ENCODE measurements at regions not wholly inside any gene's neighbourhood (a gene's known extent, or its start where the extent isn't known, plus 50 kb on each side); places are given as distances from the start of the nearest gene placed in this dataset.

DNA sequence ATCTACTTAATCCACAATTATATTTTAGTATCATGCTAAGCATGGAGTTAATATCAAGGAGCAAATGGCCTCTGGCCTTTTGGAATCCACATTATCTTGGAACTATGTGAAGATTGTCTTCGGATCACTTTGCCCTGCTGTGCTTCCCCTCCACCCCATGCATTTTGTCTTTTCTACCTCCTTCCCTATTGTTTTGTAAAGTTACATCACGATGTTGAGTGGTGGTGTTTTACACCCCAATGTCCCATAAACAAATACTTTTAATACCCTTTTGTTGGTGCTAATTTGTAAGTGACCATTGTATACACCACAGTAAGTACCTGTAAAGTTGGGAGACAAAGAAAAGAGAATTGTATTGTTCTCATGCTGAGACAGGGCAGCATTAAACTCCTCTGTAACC lies 258.4 kb upstream of the ZNF717 start:
- Histone ChIP-seq H3K36me3 (no peaks in the 10 kb centered on the region), H3K9me3 (no peaks in the 10 kb centered on the region), H3K4me3 (no peak overlapping the region), H3K4me1 (no peaks in the 10 kb centered on the region), H3K27me3 (no peaks in the 10 kb centered on the region), H3K27ac (no peak overlapping the region)
- intact Hi-C loops (cut with DNase I; ENCODE audit: low total_unique reads) (no loop called here), in situ Hi-C loops (cut with MboI; ENCODE audit: low sequenced_read_pairs in 4 of 4) (no loop called here)
- ATAC-seq = no peak
- no peak for DNase-seq
- no peak for TF ChIP-seq POLR2A (IDR thresholded peaks at IDR 0.05)

DNA sequence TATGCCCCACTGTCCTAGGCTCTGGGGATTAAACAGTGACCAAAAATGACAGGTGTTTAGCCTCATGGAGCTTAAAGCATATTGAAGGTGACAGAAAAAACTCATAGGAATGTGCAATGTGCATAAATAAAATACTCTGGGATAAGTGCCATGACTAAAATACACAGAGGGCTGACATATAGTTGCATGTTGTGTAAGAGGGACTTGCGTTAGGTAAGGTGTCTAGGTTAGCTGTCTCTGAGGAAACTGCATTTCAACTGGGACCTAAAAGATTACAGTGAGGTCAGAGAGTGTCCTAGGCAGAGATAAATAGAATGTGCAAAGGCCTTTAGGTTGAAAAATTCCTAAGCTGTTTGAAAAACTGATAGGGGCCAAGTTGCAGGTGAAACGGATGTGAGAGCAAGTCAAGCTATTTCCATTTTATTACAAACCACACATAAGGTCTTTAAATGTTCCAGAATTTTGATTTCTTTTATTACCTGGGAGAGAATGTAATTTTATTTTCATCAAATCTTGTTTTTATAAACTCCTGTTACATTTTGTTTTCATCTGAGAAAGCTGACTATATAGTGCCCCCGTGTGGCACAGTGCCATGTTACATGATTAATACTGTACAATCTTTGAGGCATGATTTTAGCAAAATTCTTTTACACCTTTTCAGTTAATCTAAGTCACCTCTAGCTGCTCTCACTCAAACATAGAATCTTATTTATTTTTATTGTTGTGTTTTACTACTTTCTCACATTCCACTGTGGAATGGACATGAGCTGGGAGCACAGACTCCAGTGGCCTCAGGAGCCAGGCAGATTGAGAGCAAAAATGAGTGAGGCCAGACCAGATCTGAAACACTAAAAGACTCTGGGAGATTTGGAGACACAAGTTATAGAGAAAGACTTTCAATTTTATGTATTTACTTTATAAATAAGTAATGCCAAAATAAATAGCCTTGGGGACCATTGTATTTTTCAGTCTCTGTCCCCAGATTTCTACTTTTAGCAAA lies 259.6 kb upstream of the ZNF717 start:
- no peaks in the 10 kb centered on the region for H3K27me3 ChIP-seq
- no peak overlapping the region for H3K4me3 ChIP-seq
- no peaks in the 10 kb centered on the region for H3K4me1 ChIP-seq
- no peak overlapping the region for H3K27ac ChIP-seq
- no peak for TF ChIP-seq POLR2A (IDR thresholded peaks at IDR 0.05)
- TF ChIP-seq, protein P1, sequence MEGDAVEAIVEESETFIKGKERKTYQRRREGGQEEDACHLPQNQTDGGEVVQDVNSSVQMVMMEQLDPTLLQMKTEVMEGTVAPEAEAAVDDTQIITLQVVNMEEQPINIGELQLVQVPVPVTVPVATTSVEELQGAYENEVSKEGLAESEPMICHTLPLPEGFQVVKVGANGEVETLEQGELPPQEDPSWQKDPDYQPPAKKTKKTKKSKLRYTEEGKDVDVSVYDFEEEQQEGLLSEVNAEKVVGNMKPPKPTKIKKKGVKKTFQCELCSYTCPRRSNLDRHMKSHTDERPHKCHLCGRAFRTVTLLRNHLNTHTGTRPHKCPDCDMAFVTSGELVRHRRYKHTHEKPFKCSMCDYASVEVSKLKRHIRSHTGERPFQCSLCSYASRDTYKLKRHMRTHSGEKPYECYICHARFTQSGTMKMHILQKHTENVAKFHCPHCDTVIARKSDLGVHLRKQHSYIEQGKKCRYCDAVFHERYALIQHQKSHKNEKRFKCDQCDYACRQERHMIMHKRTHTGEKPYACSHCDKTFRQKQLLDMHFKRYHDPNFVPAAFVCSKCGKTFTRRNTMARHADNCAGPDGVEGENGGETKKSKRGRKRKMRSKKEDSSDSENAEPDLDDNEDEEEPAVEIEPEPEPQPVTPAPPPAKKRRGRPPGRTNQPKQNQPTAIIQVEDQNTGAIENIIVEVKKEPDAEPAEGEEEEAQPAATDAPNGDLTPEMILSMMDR (IDR thresholded peaks at IDR 0.05 in 4 of 5, conservative IDR thresholded peaks at IDR 0.05 in 1 of 5) = no peak
- H3K36me3 ChIP-seq = no peaks in the 10 kb centered on the region
- ATAC-seq = no peak
- no peaks in the 10 kb centered on the region for H3K9me3 ChIP-seq
- DNase-seq = no peak
- intact Hi-C loops (cut with DNase I; ENCODE audit: low total_unique reads) = no loop called here
- in situ Hi-C loops (cut with MboI; ENCODE audit: low sequenced_read_pairs in 4 of 4) = no loop called here

DNA sequence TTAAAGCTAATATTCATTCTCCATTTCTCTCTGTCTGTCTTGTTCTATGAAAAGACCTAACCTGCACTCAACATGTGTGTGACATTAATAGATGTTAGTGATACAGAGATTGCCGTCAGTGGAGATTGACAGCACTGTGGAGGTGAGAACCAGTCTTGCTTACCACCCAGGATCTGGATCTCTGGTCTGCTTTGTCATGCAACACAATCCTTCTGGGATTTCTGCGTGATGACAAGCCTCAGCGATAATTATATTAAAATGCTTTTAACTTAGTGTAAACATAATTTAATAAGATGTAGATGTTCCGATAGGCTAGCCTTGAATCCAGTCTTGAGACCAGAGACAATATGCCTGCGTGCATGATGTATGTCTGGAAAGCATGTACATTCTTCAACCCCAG lies 262.0 kb upstream of the ZNF717 start:
- Histone ChIP-seq H3K9me3 (no peaks in the 10 kb centered on the region), H3K27me3 (no peaks in the 10 kb centered on the region), H3K36me3 (no peaks in the 10 kb centered on the region), H3K4me3 (no peak overlapping the region), H3K27ac (no peak overlapping the region), H3K4me1 (no peaks in the 10 kb centered on the region)
- ATAC-seq = no peak
- in situ Hi-C loops (cut with MboI; ENCODE audit: low sequenced_read_pairs in 4 of 4) (no loop called here), intact Hi-C loops (cut with DNase I; ENCODE audit: low total_unique reads) (no loop called here)
- no peak for TF ChIP-seq POLR2A (IDR thresholded peaks at IDR 0.05)
- TF ChIP-seq, protein P1 (IDR thresholded peaks at IDR 0.05 in 4 of 5, conservative IDR thresholded peaks at IDR 0.05 in 1 of 5) = no peak
- DNase-seq = no peak

DNA sequence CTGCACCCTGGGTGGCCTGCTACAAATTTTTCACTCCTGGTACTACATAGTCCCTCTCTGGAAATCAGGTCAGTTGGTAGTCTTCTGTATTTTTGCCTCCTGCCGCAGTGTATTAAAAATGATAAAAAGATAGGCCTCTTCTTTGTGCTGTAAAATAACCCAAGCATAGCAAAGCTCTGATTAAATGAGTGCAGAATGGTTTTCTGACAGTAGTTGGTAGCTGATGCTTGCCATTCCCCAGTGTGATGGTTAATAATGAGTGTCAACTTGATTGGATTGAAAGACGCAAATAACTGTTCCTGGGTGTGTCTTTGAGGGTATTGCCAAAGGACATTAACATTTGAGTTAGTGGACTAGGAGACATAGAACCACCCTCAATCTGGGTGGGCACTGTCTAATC lies 264.4 kb upstream of the ZNF717 start:
- TF ChIP-seq, protein P1 (IDR thresholded peaks at IDR 0.05 in 4 of 5, conservative IDR thresholded peaks at IDR 0.05 in 1 of 5) = no peak
- no peak overlapping the region for H3K27ac ChIP-seq
- DNase-seq = no peak
- no peaks in the 10 kb centered on the region for H3K27me3 ChIP-seq
- H3K4me3 ChIP-seq = no peak overlapping the region
- no peaks in the 10 kb centered on the region for H3K9me3 ChIP-seq
- ATAC-seq = no peak
- H3K36me3 ChIP-seq = no peaks in the 10 kb centered on the region
- intact Hi-C loops (cut with DNase I; ENCODE audit: low total_unique reads) = no loop called here
- in situ Hi-C loops (cut with MboI; ENCODE audit: low sequenced_read_pairs in 4 of 4) = no loop called here
- no peaks in the 10 kb centered on the region for H3K4me1 ChIP-seq

DNA sequence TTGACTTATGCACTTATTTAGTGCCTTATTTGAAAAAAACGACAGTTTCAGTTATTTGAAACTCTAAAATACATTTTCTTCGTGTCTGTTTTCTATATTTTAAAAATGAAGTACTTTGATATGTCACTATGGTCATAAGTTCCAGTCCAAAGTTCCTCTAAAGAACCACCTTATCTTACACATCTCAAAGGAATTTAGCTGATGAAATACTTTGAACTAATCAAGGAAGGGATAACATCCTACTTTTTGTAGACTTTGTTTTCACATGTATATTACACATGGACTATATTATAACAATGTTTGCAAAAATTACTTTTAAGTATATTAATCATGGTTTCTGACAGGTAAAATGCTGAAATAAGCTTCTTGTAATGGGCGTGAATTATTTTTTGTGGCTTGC lies 265.8 kb upstream of the ZNF717 start:
- no peaks in the 10 kb centered on the region for H3K36me3 ChIP-seq
- H3K4me1 ChIP-seq = no peaks in the 10 kb centered on the region
- in situ Hi-C loops (cut with MboI; ENCODE audit: low sequenced_read_pairs in 4 of 4) = no loop called here
- H3K4me3 ChIP-seq = no peak overlapping the region
- intact Hi-C loops (cut with DNase I; ENCODE audit: low total_unique reads) = no loop called here
- no peaks in the 10 kb centered on the region for H3K9me3 ChIP-seq
- no peak overlapping the region for H3K27ac ChIP-seq
- DNase-seq = no peak
- no peaks in the 10 kb centered on the region for H3K27me3 ChIP-seq
- no peak for TF ChIP-seq POLR2A (IDR thresholded peaks at IDR 0.05)
- TF ChIP-seq, protein P1 (IDR thresholded peaks at IDR 0.05 in 4 of 5, conservative IDR thresholded peaks at IDR 0.05 in 1 of 5) = no peak
- no peak for ATAC-seq
